Tibial nerve (tissue), 3 donors: ENCODE measurements at regions not wholly inside any gene's neighbourhood (a gene's known extent, or its start where the extent isn't known, plus 50 kb on each side); places are given as distances from the start of the nearest gene placed in this dataset.

Experiments used
- POLR2A ChIP-seq, 2 donors: fragments of 450-650 bp; IDR thresholded peaks; one replicate each; pipeline ENCODE4 v1.6.1; 2017; ENCODE audit warnings: antibody characterized with exemption in 2 of 2, mild to moderate bottlenecking in 2 of 2, moderate library complexity in 2 of 2
- TF ChIP-seq, protein P1 (sequence below), 5 experiments: fragments of 200-600 bp in 3 of 5; fragments of 450-650 bp in 2 of 5; sonication (generic) in 3 of 5; IDR thresholded peaks; one replicate each; pipeline ENCODE4 v1.5.1; 2016 to 2019; ENCODE audit warnings: antibody characterized with exemption in 5 of 5, mild to moderate bottlenecking in 3 of 5, moderate library complexity in 2 of 5

DNA sequence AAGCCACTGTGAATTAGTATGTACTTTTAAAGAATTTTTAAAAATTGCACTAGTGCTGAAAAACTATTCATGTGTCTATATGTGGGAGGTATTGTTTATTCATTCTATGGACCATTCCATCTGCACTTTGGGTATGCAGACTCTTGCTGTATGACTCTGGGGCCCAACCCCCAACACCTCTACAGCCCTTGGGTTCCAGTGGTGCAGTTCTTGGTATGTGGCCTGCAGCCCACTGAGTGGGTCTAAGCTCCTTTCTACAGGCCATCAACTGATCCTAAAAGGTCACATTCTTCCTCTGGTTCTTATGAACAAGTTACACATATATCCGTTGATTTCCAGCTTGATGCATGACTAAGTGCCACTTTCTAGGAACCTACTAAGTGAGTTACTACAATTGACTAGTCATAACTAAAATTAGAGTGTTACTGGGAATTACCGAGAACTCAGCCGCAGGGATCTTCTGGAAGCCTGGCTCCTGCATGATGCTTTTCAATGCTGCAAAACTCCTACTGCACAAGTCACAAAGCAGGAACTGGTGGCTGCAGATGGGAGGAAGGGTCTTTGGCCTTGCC is 62.4 kb upstream of the MED13L start:
- TF ChIP-seq, protein P1, sequence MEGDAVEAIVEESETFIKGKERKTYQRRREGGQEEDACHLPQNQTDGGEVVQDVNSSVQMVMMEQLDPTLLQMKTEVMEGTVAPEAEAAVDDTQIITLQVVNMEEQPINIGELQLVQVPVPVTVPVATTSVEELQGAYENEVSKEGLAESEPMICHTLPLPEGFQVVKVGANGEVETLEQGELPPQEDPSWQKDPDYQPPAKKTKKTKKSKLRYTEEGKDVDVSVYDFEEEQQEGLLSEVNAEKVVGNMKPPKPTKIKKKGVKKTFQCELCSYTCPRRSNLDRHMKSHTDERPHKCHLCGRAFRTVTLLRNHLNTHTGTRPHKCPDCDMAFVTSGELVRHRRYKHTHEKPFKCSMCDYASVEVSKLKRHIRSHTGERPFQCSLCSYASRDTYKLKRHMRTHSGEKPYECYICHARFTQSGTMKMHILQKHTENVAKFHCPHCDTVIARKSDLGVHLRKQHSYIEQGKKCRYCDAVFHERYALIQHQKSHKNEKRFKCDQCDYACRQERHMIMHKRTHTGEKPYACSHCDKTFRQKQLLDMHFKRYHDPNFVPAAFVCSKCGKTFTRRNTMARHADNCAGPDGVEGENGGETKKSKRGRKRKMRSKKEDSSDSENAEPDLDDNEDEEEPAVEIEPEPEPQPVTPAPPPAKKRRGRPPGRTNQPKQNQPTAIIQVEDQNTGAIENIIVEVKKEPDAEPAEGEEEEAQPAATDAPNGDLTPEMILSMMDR (IDR thresholded peaks at IDR 0.05), result no peak
- TF ChIP-seq POLR2A (IDR thresholded peaks at IDR 0.05), result no peak
